Naive thymus-derived CD4-positive, alpha-beta T cell (primary cell): ENCODE measurements at regions not wholly inside any gene's neighbourhood (a gene's known extent, or its start where the extent isn't known, plus 50 kb on each side); places are given as distances from the start of the nearest gene placed in this dataset.

ENCODE experiments used
- ATAC-seq: fragments of 150-1000 bp; cut with Tn5 transposase; 2 replicates; pipeline ENCODE4 v1.10.0; 2021; ENCODE audit warnings: mild to moderate bottlenecking, moderate library complexity
- CTCF ChIA-PET: fragments of 350-600 bp; sonication (Branson Sonifier 250); formaldehyde crosslinking; loops from one replicate; lab custom pipeline; 2021; ENCODE audit warnings: antibody characterized with exemption; lab: Charles Lee
- POLR2A ChIA-PET: fragments of 350-600 bp; sonication (Branson Sonifier 250); formaldehyde crosslinking; loops from one replicate; lab custom pipeline; 2021; ENCODE audit warnings: antibody characterized with exemption, inconsistent platforms; lab: Charles Lee
- DNase-seq, 9 donors: peaks; one replicate each; pipeline versions ENCODE4 v3.0.0 to v3.0.0-alpha.2; 2020 to 2022; ENCODE audit warnings: mixed read lengths in 1 of 9
- H3K27ac ChIP-seq: one replicate; pipeline ENCODE4 v1.7.0; 2013; ENCODE audit warnings: mild to moderate bottlenecking, low read depth, low read length, moderate library complexity
- H3K27me3 ChIP-seq, 2 donors: one replicate each; pipeline ENCODE4 v1.7.0; 2013; ENCODE audit warnings: low read length in 2 of 2, mild to moderate bottlenecking in 2 of 2, moderate library complexity in 2 of 2; ENCODE audit not compliant: control insufficient read depth in 2 of 2, insufficient read depth in 2 of 2
- H3K36me3 ChIP-seq, 3 experiments: 1 replicate in 2 of 3; 2 replicates in 1 of 3; pipeline ENCODE4 v1.7.0; 2013; ENCODE audit warnings: low read length in 3 of 3, mild to moderate bottlenecking in 3 of 3, moderate library complexity in 1 of 3; ENCODE audit not compliant: insufficient read depth in 3 of 3, control insufficient read depth in 2 of 3
- H3K4me1 ChIP-seq, 2 donors: one replicate each; pipeline ENCODE4 v1.7.0; 2013; ENCODE audit warnings: low read length in 2 of 2, mild to moderate bottlenecking in 2 of 2, moderate library complexity in 1 of 2; ENCODE audit not compliant: control insufficient read depth in 2 of 2, insufficient read depth in 2 of 2
- H3K4me3 ChIP-seq: 2 replicates; pipeline ENCODE4 v1.7.0; 2013; ENCODE audit warnings: mild to moderate bottlenecking, low read length
- H3K9me3 ChIP-seq, 3 experiments: 1 replicate in 2 of 3; 2 replicates in 1 of 3; pipeline ENCODE4 v1.7.0; 2013; ENCODE audit warnings: low read length in 3 of 3; ENCODE audit not compliant: control insufficient read depth in 2 of 3
- H3K27ac Mint-ChIP-seq, 9 donors: one replicate each; pipeline ENCODE4 v1.8.0; 2020 to 2022; ENCODE audit warnings: mixed read lengths in 9 of 9, mild to moderate bottlenecking in 8 of 9, moderate library complexity in 5 of 9, inconsistent platforms in 2 of 9
- H3K27me3 Mint-ChIP-seq, 5 donors: one replicate each; pipeline ENCODE4 v1.8.0; 2021 to 2022; ENCODE audit warnings: mixed read lengths in 5 of 5, mild to moderate bottlenecking in 1 of 5
- H3K36me3 Mint-ChIP-seq, 5 donors: one replicate each; pipeline ENCODE4 v1.8.0; 2020 to 2022; ENCODE audit warnings: mixed read lengths in 5 of 5, mild to moderate bottlenecking in 3 of 5, inconsistent platforms in 1 of 5
- H3K4me1 Mint-ChIP-seq, 7 donors: one replicate each; pipeline ENCODE4 v1.8.0; 2020 to 2022; ENCODE audit warnings: mixed read lengths in 7 of 7, mild to moderate bottlenecking in 3 of 7, inconsistent platforms in 1 of 7
- H3K4me3 Mint-ChIP-seq, 10 donors: one replicate each; pipeline ENCODE4 v1.8.0; 2020 to 2022; ENCODE audit warnings: mild to moderate bottlenecking in 10 of 10, mixed read lengths in 10 of 10, moderate library complexity in 6 of 10, inconsistent platforms in 2 of 10
- H3K9me3 Mint-ChIP-seq, 11 donors: one replicate each; pipeline ENCODE4 v1.8.0; 2020 to 2022; ENCODE audit warnings: mixed read lengths in 11 of 11, mild to moderate bottlenecking in 4 of 11, inconsistent platforms in 1 of 11, moderate library complexity in 1 of 11
- intact Hi-C, 2 donors: fragments of 100-400 bp; cut with micrococcal nuclease; formaldehyde crosslinking; loops; one replicate each; pipeline ENCODE4 v1.15.1; 2023

- no peak for ATAC-seq
- Mint-ChIP-seq H3K4me3 (no peak overlapping the region), H3K36me3 (peaks cover 0 to 8% (median 4%) of the 10 kb centered on the region in 5 donors), H3K4me1 (no peaks in the 10 kb centered on the region), H3K9me3 (peaks cover 0 to 20% (median 10%) of the 10 kb centered on the region in 11 donors), H3K27ac (no peak overlapping the region), H3K27me3 (peaks cover 0 to 20% (median 8%) of the 10 kb centered on the region in 5 donors)
- ChIA-PET CTCF (no interaction called here), POLR2A (interaction anchor here (0.7 kb wide), 1 partner anchor 35 kb away, joined by 3 read pairs; no protein-coding TSS in a partner anchor)
- intact Hi-C loops, result no loop called here
- H3K9me3 ChIP-seq, result no peaks in the 10 kb centered on the region
- no peaks in the 10 kb centered on the region for H3K36me3 ChIP-seq
- no peaks in the 10 kb centered on the region for H3K27me3 ChIP-seq
- no peaks in the 10 kb centered on the region for H3K4me1 ChIP-seq
- H3K4me3 ChIP-seq, result no peak overlapping the region
- no peak for DNase-seq
- H3K27ac ChIP-seq, result no peak overlapping the region
Observed at GRCh38 chr12:46112364-46112763, 122.0 kb upstream of the SCAF11 start.

- Mint-ChIP-seq H3K27ac (no peak overlapping the region), H3K9me3 (peaks cover 0 to 20% (median 10%) of the 10 kb centered on the region in 11 donors), H3K4me3 (no peak overlapping the region), H3K36me3 (peaks cover 0 to 8% (median 4%) of the 10 kb centered on the region in 5 donors), H3K27me3 (peaks cover 0 to 20% (median 8%) of the 10 kb centered on the region in 5 donors), H3K4me1 (no peaks in the 10 kb centered on the region)
- no peaks in the 10 kb centered on the region for H3K9me3 ChIP-seq
- H3K36me3 ChIP-seq, result no peaks in the 10 kb centered on the region
- no peak overlapping the region for H3K4me3 ChIP-seq
- ChIA-PET POLR2A (interaction anchor here (0.7 kb wide), 1 partner anchor 35 kb away, joined by 3 read pairs; no protein-coding TSS in a partner anchor), CTCF (interaction anchor here (2.1 kb wide), 1 partner anchor 13 kb away, joined by 13 read pairs; no protein-coding TSS in a partner anchor)
- DNase-seq (no peak), ATAC-seq (no peak)
- intact Hi-C loops, result no loop called here
- no peaks in the 10 kb centered on the region for H3K27me3 ChIP-seq
- no peaks in the 10 kb centered on the region for H3K4me1 ChIP-seq
- H3K27ac ChIP-seq, result no peak overlapping the region
Observed at GRCh38 chr12:46111715-46112114, 121.3 kb upstream of the SCAF11 start.

GRCh38 chr12:46110928-46111699 is 120.7 kb upstream of the SCAF11 start:
- Histone ChIP-seq H3K4me1 (no peaks in the 10 kb centered on the region), H3K9me3 (no peaks in the 10 kb centered on the region), H3K27me3 (no peaks in the 10 kb centered on the region), H3K36me3 (no peaks in the 10 kb centered on the region), H3K4me3 (no peak overlapping the region), H3K27ac (no peak overlapping the region)
- DNase-seq, result no peak
- peaks cover 0 to 20% (median 4%) of the 10 kb centered on the region in 5 donors for H3K27me3 Mint-ChIP-seq
- H3K9me3 Mint-ChIP-seq, result peaks cover 0 to 20% (median 10%) of the 10 kb centered on the region in 11 donors
- ChIA-PET CTCF (interaction anchor here (1.1 to 2.1 kb wide), 2 partner anchors 13 to 15 kb away, joined by 4 to 13 read pairs; no protein-coding TSS in a partner anchor), POLR2A (no interaction called here)
- no peak overlapping the region for H3K27ac Mint-ChIP-seq
- intact Hi-C loops, result no loop called here
- H3K4me3 Mint-ChIP-seq, result no peak overlapping the region
- no peaks in the 10 kb centered on the region for H3K4me1 Mint-ChIP-seq
- peaks cover 0 to 8% (median 4%) of the 10 kb centered on the region in 5 donors for H3K36me3 Mint-ChIP-seq
- ATAC-seq, result no peak

- no peaks in the 10 kb centered on the region for H3K9me3 ChIP-seq
- no peak overlapping the region for H3K4me3 Mint-ChIP-seq
- H3K9me3 Mint-ChIP-seq, result peaks cover 0 to 20% (median 10%) of the 10 kb centered on the region in 11 donors
- no peak overlapping the region for H3K27ac ChIP-seq
- H3K4me3 ChIP-seq, result no peak overlapping the region
- H3K27ac Mint-ChIP-seq, result no peak overlapping the region
- H3K27me3 ChIP-seq, result no peaks in the 10 kb centered on the region
- peaks cover 0 to 8% (median 4%) of the 10 kb centered on the region in 5 donors for H3K36me3 Mint-ChIP-seq
- H3K36me3 ChIP-seq, result no peaks in the 10 kb centered on the region
- peaks cover 0 to 20% (median 4%) of the 10 kb centered on the region in 5 donors for H3K27me3 Mint-ChIP-seq
- ChIA-PET POLR2A (no interaction called here), CTCF (interaction anchor here (1.1 to 2.1 kb wide), 2 partner anchors 14 kb away, joined by 4 to 13 read pairs; no protein-coding TSS in a partner anchor)
- H3K4me1 ChIP-seq, result no peaks in the 10 kb centered on the region
- H3K4me1 Mint-ChIP-seq, result no peaks in the 10 kb centered on the region
- DNase-seq (no peak), ATAC-seq (no peak)
- intact Hi-C loops, result no loop called here
Observed at GRCh38 chr12:46110223-46110611, 119.8 kb upstream of the SCAF11 start.

- H3K4me3 Mint-ChIP-seq, result no peak overlapping the region
- ATAC-seq (no peak), DNase-seq (no peak)
- H3K4me1 Mint-ChIP-seq, result no peaks in the 10 kb centered on the region
- no peaks in the 10 kb centered on the region for H3K27me3 ChIP-seq
- no peaks in the 10 kb centered on the region for H3K9me3 ChIP-seq
- no peak overlapping the region for H3K27ac ChIP-seq
- ChIA-PET POLR2A (no interaction called here), CTCF (interaction anchor here (1.1 to 2.1 kb wide), 3 partner anchors 13 to 15 kb away, joined by 3 to 13 read pairs (median 4); no protein-coding TSS in a partner anchor)
- peaks cover 0 to 8% (median 4%) of the 10 kb centered on the region in 5 donors for H3K36me3 Mint-ChIP-seq
- H3K36me3 ChIP-seq, result no peaks in the 10 kb centered on the region
- H3K4me1 ChIP-seq, result no peaks in the 10 kb centered on the region
- H3K27me3 Mint-ChIP-seq, result peaks cover 0 to 20% (median 4%) of the 10 kb centered on the region in 5 donors
- H3K27ac Mint-ChIP-seq, result no peak overlapping the region
- peaks cover 0 to 20% (median 10%) of the 10 kb centered on the region in 11 donors for H3K9me3 Mint-ChIP-seq
- intact Hi-C loops, result no loop called here
- no peak overlapping the region for H3K4me3 ChIP-seq
Observed at GRCh38 chr12:46109343-46110222, 119.2 kb upstream of the SCAF11 start.

GRCh38 chr12:46108721-46109120 is 118.3 kb upstream of the SCAF11 start:
- no peaks in the 10 kb centered on the region for H3K4me1 ChIP-seq
- Mint-ChIP-seq H3K4me1 (no peaks in the 10 kb centered on the region), H3K36me3 (peaks cover 0 to 8% (median 4%) of the 10 kb centered on the region in 5 donors), H3K27ac (no peak overlapping the region), H3K9me3 (peaks cover 0 to 20% (median 10%) of the 10 kb centered on the region in 11 donors), H3K27me3 (peaks cover 0 to 17% (median 2%) of the 10 kb centered on the region in 5 donors), H3K4me3 (no peak overlapping the region)
- no peaks in the 10 kb centered on the region for H3K36me3 ChIP-seq
- intact Hi-C loops, result no loop called here
- H3K4me3 ChIP-seq, result no peak overlapping the region
- no peaks in the 10 kb centered on the region for H3K9me3 ChIP-seq
- no peak overlapping the region for H3K27ac ChIP-seq
- POLR2A ChIA-PET, result no interaction called here
- no peaks in the 10 kb centered on the region for H3K27me3 ChIP-seq
- CTCF ChIA-PET, result interaction anchor here (1.0 to 1.1 kb wide), 2 partner anchors 16 to 17 kb away, joined by 3 read pairs; no protein-coding TSS in a partner anchor
- DNase-seq (no peak), ATAC-seq (peak; percentile 45)
